NCI-H2196 (cell line): ENCODE measurements at regions not wholly inside any gene's neighbourhood (a gene's known extent, or its start where the extent isn't known, plus 50 kb on each side); places are given as distances from the start of the nearest gene placed in this dataset.
"Not testable (repeated sequence)": the region's sequence is repeated elsewhere in the genome, so short reads cannot be mapped to it uniquely, and the experiment has no call there.

Source experiments
- DNase-seq: peaks from one replicate; lab custom pipeline; 2025; ENCODE audit not compliant: unreplicated experiment; lab: John Stamatoyannopoulos, UW

GRCh38 chr13:75180805-75181455, 301.0 kb downstream of the TBC1D4 start:
- DNase-seq: no peak

DNA sequence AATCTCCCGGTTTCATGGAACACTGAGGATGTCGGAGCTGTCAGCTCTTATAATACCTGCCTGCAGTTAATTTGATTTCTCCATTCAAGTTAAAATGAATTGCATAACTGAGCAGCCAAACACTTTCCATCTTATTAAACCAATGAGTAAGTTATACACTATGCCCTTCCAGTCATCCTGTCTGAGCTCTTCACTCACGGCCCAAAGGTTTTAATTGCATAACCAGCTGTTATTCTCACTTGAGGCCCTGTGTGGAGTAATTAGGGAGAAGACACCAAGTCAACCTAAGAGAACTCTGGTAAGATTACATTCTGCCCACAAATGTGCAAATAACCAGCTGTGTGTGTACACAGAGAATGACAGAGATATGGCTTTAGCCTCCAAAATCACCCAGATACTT, 303.5 kb downstream of the TBC1D4 start:
- no peak for DNase-seq

GRCh38 chr13:75175575-75175974, 306.4 kb downstream of the TBC1D4 start:
- no peak for DNase-seq

DNA sequence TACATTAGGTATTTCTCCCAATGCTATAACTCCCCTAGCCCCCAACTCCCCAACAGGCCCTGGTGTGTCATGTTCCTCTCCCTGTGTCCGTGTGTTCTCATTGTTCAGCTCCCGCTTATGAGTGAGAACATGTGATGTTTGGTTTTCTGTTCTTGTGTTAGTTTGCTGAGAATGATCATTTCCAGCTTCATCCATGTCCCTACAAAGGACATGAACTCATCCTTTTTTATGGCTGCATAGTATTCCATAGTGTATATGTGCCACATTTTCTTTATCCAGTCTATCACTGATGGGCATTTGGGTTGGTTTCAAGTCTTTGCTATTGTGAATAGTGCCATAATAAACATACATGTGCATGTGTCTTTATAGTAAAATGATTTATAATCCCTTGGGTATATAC, 306.9 kb downstream of the TBC1D4 start:
- DNase-seq: not testable (repeated sequence)

DNA sequence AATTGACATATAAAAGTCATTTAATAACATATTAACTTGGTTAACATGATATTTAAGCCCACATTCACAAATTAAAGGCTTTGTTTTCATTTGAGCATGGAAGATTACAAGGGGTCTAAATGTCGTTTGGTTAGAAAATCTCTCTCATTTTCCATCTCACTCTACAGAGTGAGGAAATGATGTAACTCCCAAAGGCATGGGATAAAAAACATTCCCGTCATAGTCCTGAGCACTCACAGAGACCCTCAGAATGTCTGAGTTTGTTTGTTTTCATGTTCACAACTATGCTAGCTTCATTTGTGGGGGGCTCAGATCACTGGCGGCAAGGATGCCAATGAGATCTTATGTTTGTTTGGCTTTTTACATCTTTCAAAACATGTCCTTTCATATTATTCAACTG, 307.5 kb downstream of the TBC1D4 start:
- DNase-seq: no peak

- no peak for DNase-seq
Measured at GRCh38 chr13:75173457-75174356, 308.3 kb downstream of the TBC1D4 start.

DNA sequence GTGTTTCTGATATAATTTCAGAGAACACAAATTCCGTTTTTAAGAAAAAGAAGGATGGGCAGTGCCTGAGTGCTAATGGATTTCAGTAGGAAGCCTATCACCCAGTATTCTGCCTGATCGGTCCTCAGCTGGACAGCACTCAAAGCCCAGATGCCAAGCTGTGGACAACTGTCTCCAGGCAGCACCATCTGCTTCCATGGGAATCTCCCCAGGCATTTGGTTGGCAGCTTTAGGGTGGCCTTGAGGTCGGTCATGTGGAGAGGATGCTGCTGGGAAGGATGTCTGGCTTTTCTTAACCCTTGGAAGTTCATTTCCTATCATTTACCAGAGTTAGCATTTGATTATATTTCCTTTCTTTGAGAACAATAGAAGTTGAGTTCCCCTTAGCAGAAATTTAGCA, 311.7 kb downstream of the TBC1D4 start:
- no peak for DNase-seq

- no peak for DNase-seq
Measured at GRCh38 chr13:75165543-75166230, 316.3 kb downstream of the TBC1D4 start.

DNA sequence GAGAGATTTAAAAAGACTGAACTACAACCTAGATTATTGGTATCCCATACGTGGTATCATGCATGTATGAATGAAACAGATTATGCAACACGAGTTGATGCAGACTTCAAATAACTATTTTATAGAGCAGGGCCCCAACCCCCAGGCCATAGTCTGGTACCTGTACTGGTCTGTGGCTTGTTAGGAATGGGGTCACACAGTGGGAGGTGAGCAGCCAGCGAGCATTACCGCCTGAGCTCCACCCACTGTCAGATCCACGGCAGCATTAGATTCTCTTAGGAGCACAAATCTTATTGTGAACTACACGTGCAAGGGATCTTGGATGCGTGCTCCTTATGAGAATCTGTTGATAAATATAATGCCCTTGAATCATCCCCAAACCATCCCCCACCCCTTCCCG, 320.2 kb downstream of the TBC1D4 start:
- DNase-seq: no peak

DNA sequence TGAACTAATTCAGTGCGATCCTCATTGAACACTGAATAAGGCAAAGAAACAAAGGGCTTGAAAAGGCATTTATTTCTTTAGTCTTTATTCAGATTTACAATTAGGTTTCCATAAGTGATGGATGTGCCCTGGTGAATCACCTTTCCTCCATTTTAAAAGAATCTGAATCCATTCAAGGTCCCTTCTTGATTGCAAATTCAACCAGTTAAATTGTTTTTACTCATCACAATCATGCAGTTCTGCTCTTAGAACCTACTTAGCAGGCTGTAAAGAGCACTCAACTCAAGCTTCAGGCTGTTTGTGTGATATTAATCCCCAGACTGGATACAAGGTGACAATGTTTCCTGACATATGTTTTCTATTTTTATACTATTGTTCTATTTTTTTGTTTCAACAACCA, 321.0 kb downstream of the TBC1D4 start:
- DNase-seq: no peak

DNA sequence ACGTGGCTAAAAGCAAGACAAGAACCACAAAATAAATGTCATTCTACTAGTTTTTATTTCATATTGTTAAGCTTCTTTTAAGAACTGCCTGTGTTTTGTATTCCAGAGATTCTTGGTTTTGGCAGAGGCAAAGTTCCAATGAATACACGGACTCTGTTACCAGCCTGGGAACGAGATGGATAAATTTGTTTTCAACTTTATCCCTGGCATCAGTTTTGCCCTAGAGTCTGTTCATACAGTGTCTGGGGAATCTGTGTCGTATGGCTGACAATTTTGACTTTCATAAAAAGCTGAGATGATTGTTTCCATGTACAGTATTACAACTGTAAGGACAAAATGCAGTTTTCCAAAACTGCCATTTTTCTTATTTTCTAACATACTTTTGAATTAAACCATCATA, 327.6 kb downstream of the TBC1D4 start:
- no peak for DNase-seq

- DNase-seq: no peak
Measured at GRCh38 chr13:75153834-75154233, 328.1 kb downstream of the TBC1D4 start.

GRCh38 chr13:75153386-75153785, 328.6 kb downstream of the TBC1D4 start:
- DNase-seq: no peak

- no peak for DNase-seq
Measured at GRCh38 chr13:75151081-75151643, 330.8 kb downstream of the TBC1D4 start.

- no peak for DNase-seq
Measured at GRCh38 chr13:75149776-75150175, 332.2 kb downstream of the TBC1D4 start.

- no peak for DNase-seq
Measured at GRCh38 chr13:75147946-75148345, 334.0 kb downstream of the TBC1D4 start.

DNA sequence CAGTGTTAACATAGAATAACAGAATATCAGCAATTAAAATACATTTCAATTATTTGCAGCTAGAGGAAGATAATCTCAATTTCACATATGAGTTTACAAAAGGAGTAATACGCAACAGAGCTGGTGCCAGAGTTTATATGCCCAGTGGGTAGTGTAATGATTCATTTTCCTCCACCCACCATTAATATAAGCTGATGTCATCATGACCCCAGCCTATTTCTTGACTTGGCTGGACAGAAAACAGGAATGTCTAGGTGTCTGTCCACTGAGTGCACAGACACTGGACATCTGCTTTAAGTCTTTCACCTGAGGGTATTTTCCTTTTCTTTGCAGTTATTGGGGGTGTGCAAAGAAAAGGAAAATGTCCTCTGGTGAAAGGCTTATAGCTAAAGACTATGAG, 335.5 kb downstream of the TBC1D4 start:
- DNase-seq: no peak

- no peak for DNase-seq
Measured at GRCh38 chr13:75145927-75146326, 336.0 kb downstream of the TBC1D4 start.

DNA sequence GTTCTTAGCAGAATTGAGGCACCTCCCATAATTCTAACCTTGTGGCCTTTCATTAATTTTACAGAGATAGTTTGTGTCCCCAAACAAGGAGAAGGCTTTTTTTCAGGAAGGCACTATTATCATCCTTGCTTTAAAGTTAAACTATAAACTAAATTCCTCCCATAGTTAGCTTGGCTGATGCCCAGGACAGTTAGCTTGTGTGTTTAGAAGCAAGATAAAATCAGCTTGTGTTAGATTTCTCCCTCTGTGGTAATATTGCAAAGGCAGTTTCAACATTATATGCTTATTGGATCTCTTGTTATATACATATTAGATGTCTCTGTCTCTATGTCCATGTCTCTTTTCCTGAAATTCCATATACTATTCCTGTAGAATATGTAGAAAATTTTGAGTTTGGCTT, 342.7 kb downstream of the TBC1D4 start:
- no peak for DNase-seq

GRCh38 chr13:75137911-75138571, 343.9 kb downstream of the TBC1D4 start:
- DNase-seq: no peak

DNA sequence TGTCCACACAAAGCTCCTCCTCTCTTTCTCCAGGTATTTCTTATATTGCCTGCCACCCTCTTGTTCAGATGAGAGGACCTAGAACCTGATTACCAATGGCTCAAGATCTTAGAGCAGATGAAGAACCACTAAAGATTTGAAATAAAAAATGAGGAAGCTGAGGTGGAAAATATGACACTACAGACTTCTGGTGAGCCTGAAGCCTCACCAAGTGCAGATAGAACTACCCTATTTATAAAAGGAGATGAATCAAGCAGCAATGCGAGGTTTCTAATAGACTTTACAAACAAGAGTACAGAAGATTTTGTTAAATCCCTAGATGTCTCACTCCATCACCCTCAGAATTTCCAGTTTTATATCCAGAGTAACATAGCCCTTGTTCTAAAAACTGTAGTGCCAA, 345.8 kb downstream of the TBC1D4 start:
- DNase-seq: no peak
